ENCODE measurements at regions not wholly inside any gene's neighbourhood (a gene's known extent, or its start where the extent isn't known, plus 50 kb on each side); places are given as distances from the start of the nearest gene placed in this dataset.

DNA sequence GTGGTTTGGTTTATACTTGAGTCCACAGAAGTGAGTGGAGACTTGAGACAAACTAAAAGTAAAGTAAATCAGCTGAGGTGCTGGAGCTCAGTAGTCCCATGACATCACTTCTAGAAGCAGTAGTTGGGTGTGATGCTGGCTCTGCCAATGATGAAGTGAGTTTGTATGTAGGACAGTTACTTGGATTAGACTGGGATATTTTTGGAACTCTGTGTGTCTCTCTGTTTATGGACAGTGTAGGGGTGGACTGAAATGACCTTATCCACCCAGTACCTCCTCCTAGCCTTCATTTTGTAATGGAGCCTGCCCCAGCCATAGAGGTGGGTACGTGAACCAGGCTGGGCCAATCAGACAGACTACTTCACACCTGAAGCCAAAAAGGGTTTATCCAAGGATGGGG is 52.2 kb downstream of the POLR1D start:
- Mint-ChIP-seq H3K36me3 (peaks cover 1% of the 10 kb centered on the region), H3K9me3 (peaks cover 6% of the 10 kb centered on the region), H3K27ac (no peak overlapping the region), H3K4me3 (no peak overlapping the region), H3K4me1 (no peaks in the 10 kb centered on the region), H3K27me3 (ENCODE audit: low read depth) (peaks cover 4% of the 10 kb centered on the region)
- TF ChIP-seq, protein P1, sequence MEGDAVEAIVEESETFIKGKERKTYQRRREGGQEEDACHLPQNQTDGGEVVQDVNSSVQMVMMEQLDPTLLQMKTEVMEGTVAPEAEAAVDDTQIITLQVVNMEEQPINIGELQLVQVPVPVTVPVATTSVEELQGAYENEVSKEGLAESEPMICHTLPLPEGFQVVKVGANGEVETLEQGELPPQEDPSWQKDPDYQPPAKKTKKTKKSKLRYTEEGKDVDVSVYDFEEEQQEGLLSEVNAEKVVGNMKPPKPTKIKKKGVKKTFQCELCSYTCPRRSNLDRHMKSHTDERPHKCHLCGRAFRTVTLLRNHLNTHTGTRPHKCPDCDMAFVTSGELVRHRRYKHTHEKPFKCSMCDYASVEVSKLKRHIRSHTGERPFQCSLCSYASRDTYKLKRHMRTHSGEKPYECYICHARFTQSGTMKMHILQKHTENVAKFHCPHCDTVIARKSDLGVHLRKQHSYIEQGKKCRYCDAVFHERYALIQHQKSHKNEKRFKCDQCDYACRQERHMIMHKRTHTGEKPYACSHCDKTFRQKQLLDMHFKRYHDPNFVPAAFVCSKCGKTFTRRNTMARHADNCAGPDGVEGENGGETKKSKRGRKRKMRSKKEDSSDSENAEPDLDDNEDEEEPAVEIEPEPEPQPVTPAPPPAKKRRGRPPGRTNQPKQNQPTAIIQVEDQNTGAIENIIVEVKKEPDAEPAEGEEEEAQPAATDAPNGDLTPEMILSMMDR (IDR thresholded peaks at IDR 0.05; ENCODE audit: unreplicated experiment) = no peak
- no peak for DNase-seq (ENCODE audit: low spot score in 2 of 2, unreplicated experiment in 2 of 2)

GRCh38 chr13:27678306-27679040 is 56.8 kb downstream of the POLR1D start:
- Mint-ChIP-seq H3K27me3 (ENCODE audit: low read depth) (peaks cover 42% of the 10 kb centered on the region), H3K36me3 (no peaks in the 10 kb centered on the region), H3K27ac (no peak overlapping the region), H3K4me1 (peaks cover 6% of the 10 kb centered on the region), H3K4me3 (no peak overlapping the region), H3K9me3 (no peaks in the 10 kb centered on the region)
- TF ChIP-seq, protein P1 (IDR thresholded peaks at IDR 0.05; ENCODE audit: unreplicated experiment) = no peak
- DNase-seq (ENCODE audit: low spot score in 2 of 2, unreplicated experiment in 2 of 2) = no peak

DNA sequence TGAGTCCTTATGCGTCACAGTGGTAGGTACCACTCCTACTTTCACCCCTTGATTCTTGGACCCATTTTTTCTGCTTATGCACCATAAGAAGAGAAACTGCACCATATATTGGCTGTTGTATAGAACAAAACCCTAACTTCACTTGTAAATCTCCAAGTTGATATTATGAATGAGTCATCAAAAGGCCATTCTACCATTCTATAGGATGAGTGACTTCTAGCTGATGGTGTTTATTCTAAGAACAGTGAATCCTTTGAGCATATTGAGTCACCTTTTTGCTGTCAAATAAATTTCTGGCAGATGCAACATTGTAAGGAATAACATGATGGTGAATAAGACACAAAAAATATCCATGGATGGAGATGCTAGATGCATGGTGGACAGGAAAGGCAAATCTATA is 57.7 kb downstream of the POLR1D start:
- no peak for DNase-seq (ENCODE audit: low spot score in 2 of 2, unreplicated experiment in 2 of 2)
- H3K36me3 Mint-ChIP-seq = no peaks in the 10 kb centered on the region
- TF ChIP-seq, protein P1 (IDR thresholded peaks at IDR 0.05; ENCODE audit: unreplicated experiment) = no peak
- peaks cover 46% of the 10 kb centered on the region for H3K27me3 Mint-ChIP-seq (ENCODE audit: low read depth)
- no peaks in the 10 kb centered on the region for H3K9me3 Mint-ChIP-seq
- H3K4me1 Mint-ChIP-seq = peaks cover 6% of the 10 kb centered on the region
- no peak overlapping the region for H3K4me3 Mint-ChIP-seq
- no peak overlapping the region for H3K27ac Mint-ChIP-seq

DNA sequence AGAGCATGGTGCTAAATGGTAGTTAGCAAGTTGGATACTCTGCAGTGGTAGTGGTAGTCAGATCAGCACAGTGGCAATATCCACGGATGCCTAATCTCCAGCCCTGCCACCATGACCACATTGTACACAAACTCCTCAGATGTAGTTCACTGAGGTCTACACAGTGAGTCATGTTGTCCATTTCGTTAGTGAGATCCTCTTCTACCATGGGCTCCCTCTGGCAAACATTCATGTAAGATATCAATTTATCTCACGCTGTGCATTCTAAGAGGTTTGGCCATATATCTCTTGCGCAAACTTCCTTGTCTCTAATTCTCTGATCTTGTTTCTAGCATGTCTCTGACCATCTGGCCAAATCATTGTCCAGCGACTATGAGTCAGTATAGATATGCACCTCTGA is 58.2 kb downstream of the POLR1D start:
- Mint-ChIP-seq H3K4me1 (peaks cover 6% of the 10 kb centered on the region), H3K27ac (no peak overlapping the region), H3K4me3 (no peak overlapping the region), H3K9me3 (no peaks in the 10 kb centered on the region), H3K36me3 (no peaks in the 10 kb centered on the region), H3K27me3 (ENCODE audit: low read depth) (peaks cover 46% of the 10 kb centered on the region)
- no peak for DNase-seq (ENCODE audit: low spot score in 2 of 2, unreplicated experiment in 2 of 2)
- TF ChIP-seq, protein P1 (IDR thresholded peaks at IDR 0.05; ENCODE audit: unreplicated experiment) = no peak

GRCh38 chr13:27680465-27680864 is 58.8 kb downstream of the POLR1D start:
- H3K4me3 Mint-ChIP-seq = no peak overlapping the region
- TF ChIP-seq, protein P1 (IDR thresholded peaks at IDR 0.05; ENCODE audit: unreplicated experiment) = no peak
- no peaks in the 10 kb centered on the region for H3K9me3 Mint-ChIP-seq
- DNase-seq (ENCODE audit: low spot score in 2 of 2, unreplicated experiment in 2 of 2) = no peak
- peaks cover 46% of the 10 kb centered on the region for H3K27me3 Mint-ChIP-seq (ENCODE audit: low read depth)
- no peaks in the 10 kb centered on the region for H3K36me3 Mint-ChIP-seq
- H3K4me1 Mint-ChIP-seq = peaks cover 6% of the 10 kb centered on the region
- no peak overlapping the region for H3K27ac Mint-ChIP-seq

All from mesothelial cell of epicardium (in vitro differentiated cells).